ENCODE measurements at regions not wholly inside any gene's neighbourhood (a gene's known extent, or its start where the extent isn't known, plus 50 kb on each side); places are given as distances from the start of the nearest gene placed in this dataset.
"Not testable (repeated sequence)": the region's sequence is repeated elsewhere in the genome, so short reads cannot be mapped to it uniquely, and the experiment has no call there.

- not testable (repeated sequence) for H3K27ac ChIP-seq (ENCODE audit: low read depth, low read length)
- 47 to 96% (median 91%) methylated on average over 1 of the region's 1 CpG for WGBS, 3 donors
Observed at GRCh38 chr17:20724391-20724790, 144.9 kb downstream of the CDRT15L2 start.

GRCh38 chr17:20727201-20727600 lies 147.7 kb downstream of the CDRT15L2 start:
- 65 to 81% (median 70%) methylated on average over 7 of the region's 7 CpGs for WGBS, 3 donors
- H3K27ac ChIP-seq (ENCODE audit: low read depth, low read length), result not testable (repeated sequence)

- H3K27ac ChIP-seq (ENCODE audit: low read depth, low read length), result no peak overlapping the region
- 56 to 78% (median 57%) methylated on average over 1 of the region's 1 CpG for WGBS, 3 donors
Observed at GRCh38 chr17:20728181-20728580, 148.7 kb downstream of the CDRT15L2 start.

- WGBS, 3 donors, result 74 to 87% (median 86%) methylated on average over 6 of the region's 6 CpGs
Observed at GRCh38 chr17:20731131-20731530, 151.6 kb downstream of the CDRT15L2 start.

GRCh38 chr17:20733923-20734322 lies 154.4 kb downstream of the CDRT15L2 start:
- 88 to 92% (median 90%) methylated on average over 13 of the region's 13 CpGs for WGBS, 3 donors
- no peak overlapping the region for H3K27ac ChIP-seq (ENCODE audit: low read depth, low read length)

More at GRCh38 chr17:20731131-20731530, 151.6 kb downstream of the CDRT15L2 start:
- H3K27ac ChIP-seq (ENCODE audit: low read depth, low read length), result not testable (repeated sequence)

- no peak overlapping the region for H3K27ac ChIP-seq (ENCODE audit: low read depth, low read length)
- WGBS, 3 donors, result 73 to 94% (median 91%) methylated on average over 3 of the region's 3 CpGs
Observed at GRCh38 chr17:20735796-20736195, 156.3 kb downstream of the CDRT15L2 start.

- WGBS, 3 donors, result 70 to 77% (median 71%) methylated on average over 7 of the region's 7 CpGs
- H3K27ac ChIP-seq (ENCODE audit: low read depth, low read length), result not testable (repeated sequence)
Observed at GRCh38 chr17:20737636-20738035, 158.1 kb downstream of the CDRT15L2 start.

GRCh38 chr17:20771104-20771503 lies 191.6 kb downstream of the CDRT15L2 start:
- H3K27ac ChIP-seq (ENCODE audit: low read depth, low read length), result no peak overlapping the region
- 86 to 92% (median 91%) methylated on average over 8 of the region's 8 CpGs for WGBS, 3 donors

GRCh38 chr17:20774472-20775135 lies 195.1 kb downstream of the CDRT15L2 start:
- 61 to 78% (median 70%) methylated on average over 4 of the region's 4 CpGs for WGBS, 3 donors
- H3K27ac ChIP-seq (ENCODE audit: low read depth, low read length), result no peak overlapping the region

GRCh38 chr17:20775331-20775730 lies 195.8 kb downstream of the CDRT15L2 start:
- WGBS, 3 donors, result 88 to 96% (median 91%) methylated on average over 19 of the region's 19 CpGs
- H3K27ac ChIP-seq (ENCODE audit: low read depth, low read length), result no peak overlapping the region

- WGBS, 3 donors, result 83 to 93% (median 91%) methylated on average over 10 of the region's 10 CpGs
- no peak overlapping the region for H3K27ac ChIP-seq (ENCODE audit: low read depth, low read length)
Observed at GRCh38 chr17:20779521-20779920, 200.0 kb downstream of the CDRT15L2 start.

GRCh38 chr17:20781260-20781659 lies 201.7 kb downstream of the CDRT15L2 start:
- H3K27ac ChIP-seq (ENCODE audit: low read depth, low read length), result no peak overlapping the region
- WGBS, 3 donors, result 96 to 97% (median 96%) methylated on average over 2 of the region's 2 CpGs

GRCh38 chr17:20781869-20782268 lies 202.3 kb downstream of the CDRT15L2 start:
- WGBS, 3 donors, result 93 to 96% (median 95%) methylated on average over 6 of the region's 6 CpGs
- H3K27ac ChIP-seq (ENCODE audit: low read depth, low read length), result not testable (repeated sequence)

GRCh38 chr17:20783091-20783490 lies 203.6 kb downstream of the CDRT15L2 start:
- 80 to 86% (median 84%) methylated on average over 3 of the region's 3 CpGs for WGBS, 3 donors
- no peak overlapping the region for H3K27ac ChIP-seq (ENCODE audit: low read depth, low read length)

- H3K27ac ChIP-seq (ENCODE audit: low read depth, low read length), result no peak overlapping the region
- WGBS, 3 donors, result 23 to 28% (median 23%) methylated on average over 48 of the region's 48 CpGs
Observed at GRCh38 chr17:20784100-20784665, 204.7 kb downstream of the CDRT15L2 start.

GRCh38 chr17:20787281-20787680 lies 207.8 kb downstream of the CDRT15L2 start:
- WGBS, 3 donors, result 63 to 72% (median 70%) methylated on average over 6 of the region's 6 CpGs
- H3K27ac ChIP-seq (ENCODE audit: low read depth, low read length), result no peak overlapping the region

GRCh38 chr17:20791626-20792025 lies 212.1 kb downstream of the CDRT15L2 start:
- WGBS, 3 donors, result 73 to 95% (median 91%) methylated on average over 5 of the region's 5 CpGs
- no peak overlapping the region for H3K27ac ChIP-seq (ENCODE audit: low read depth, low read length)

GRCh38 chr17:20794532-20794931 lies 215.0 kb downstream of the CDRT15L2 start:
- not testable (repeated sequence) for H3K27ac ChIP-seq (ENCODE audit: low read depth, low read length)
- 66 to 73% (median 72%) methylated on average over 6 of the region's 6 CpGs for WGBS, 3 donors

GRCh38 chr17:20797292-20797691 lies 217.8 kb downstream of the CDRT15L2 start:
- H3K27ac ChIP-seq (ENCODE audit: low read depth, low read length), result no peak overlapping the region
- 77 to 82% (median 79%) methylated on average over 3 of the region's 3 CpGs for WGBS, 3 donors

- WGBS, 3 donors, result 29 to 70% (median 59%) methylated on average over 2 of the region's 2 CpGs
- no peak overlapping the region for H3K27ac ChIP-seq (ENCODE audit: low read depth, low read length)
Observed at GRCh38 chr17:20800146-20800545, 220.6 kb downstream of the CDRT15L2 start.
